Effector memory CD8-positive, alpha-beta T cell (primary cell): ENCODE measurements at regions not wholly inside any gene's neighbourhood (a gene's known extent, or its start where the extent isn't known, plus 50 kb on each side); places are given as distances from the start of the nearest gene placed in this dataset.
"Not testable (repeated sequence)": the region's sequence is repeated elsewhere in the genome, so short reads cannot be mapped to it uniquely, and the experiment has no call there.

Experiments used
- ATAC-seq: fragments of 150-1000 bp; cut with Tn5 transposase; replicated peaks from 2 replicates; pipeline ENCODE4 v1.10.0; 2021; ENCODE audit warnings: mild to moderate bottlenecking, moderate library complexity
- DNase-seq, 3 experiments: peaks; one replicate each; pipeline ENCODE4 v3.0.0; 2021
- H3K27ac Mint-ChIP-seq, 2 donors: one replicate each; pipeline ENCODE4 v1.8.0; 2022; ENCODE audit warnings: mild to moderate bottlenecking in 2 of 2, mixed read lengths in 2 of 2, moderate library complexity in 2 of 2
- H3K27me3 Mint-ChIP-seq, 2 donors: one replicate each; pipeline ENCODE4 v1.8.0; 2022; ENCODE audit warnings: mixed read lengths in 2 of 2
- H3K36me3 Mint-ChIP-seq: one replicate; pipeline ENCODE4 v1.8.0; 2022; ENCODE audit warnings: mild to moderate bottlenecking, moderate library complexity, mixed read lengths; ENCODE audit not compliant: insufficient read depth
- H3K4me1 Mint-ChIP-seq, 2 donors: one replicate each; pipeline ENCODE4 v1.8.0; 2022; ENCODE audit warnings: low read depth in 2 of 2, mixed read lengths in 2 of 2
- H3K4me3 Mint-ChIP-seq, 2 donors: one replicate each; pipeline ENCODE4 v1.8.0; 2022; ENCODE audit warnings: mild to moderate bottlenecking in 2 of 2, mixed read lengths in 2 of 2, moderate library complexity in 2 of 2
- H3K9me3 Mint-ChIP-seq, 2 donors: one replicate each; pipeline ENCODE4 v1.8.0; 2022; ENCODE audit warnings: mixed read lengths in 2 of 2

GRCh38 chr12:113535100-113535499 is 63.4 kb upstream of the LHX5 start:
- peaks cover 2% of the 10 kb centered on the region for H3K36me3 Mint-ChIP-seq
- peaks cover 38 to 42% of the 10 kb centered on the region in 2 donors for H3K27me3 Mint-ChIP-seq
- no peak for ATAC-seq
- H3K27ac Mint-ChIP-seq = no peak overlapping the region
- H3K9me3 Mint-ChIP-seq = peaks cover 5 to 19% of the 10 kb centered on the region in 2 donors
- no peaks in the 10 kb centered on the region for H3K4me1 Mint-ChIP-seq
- no peak overlapping the region for H3K4me3 Mint-ChIP-seq
- no peak for DNase-seq

GRCh38 chr12:113534555-113534954 is 62.9 kb upstream of the LHX5 start:
- Mint-ChIP-seq H3K36me3 (peaks cover 2% of the 10 kb centered on the region), H3K27ac (no peak overlapping the region), H3K4me1 (no peaks in the 10 kb centered on the region), H3K27me3 (peaks cover 38 to 47% of the 10 kb centered on the region in 2 donors), H3K9me3 (peaks cover 5 to 19% of the 10 kb centered on the region in 2 donors), H3K4me3 (no peak overlapping the region)
- DNase-seq = no peak
- ATAC-seq = no peak

DNA sequence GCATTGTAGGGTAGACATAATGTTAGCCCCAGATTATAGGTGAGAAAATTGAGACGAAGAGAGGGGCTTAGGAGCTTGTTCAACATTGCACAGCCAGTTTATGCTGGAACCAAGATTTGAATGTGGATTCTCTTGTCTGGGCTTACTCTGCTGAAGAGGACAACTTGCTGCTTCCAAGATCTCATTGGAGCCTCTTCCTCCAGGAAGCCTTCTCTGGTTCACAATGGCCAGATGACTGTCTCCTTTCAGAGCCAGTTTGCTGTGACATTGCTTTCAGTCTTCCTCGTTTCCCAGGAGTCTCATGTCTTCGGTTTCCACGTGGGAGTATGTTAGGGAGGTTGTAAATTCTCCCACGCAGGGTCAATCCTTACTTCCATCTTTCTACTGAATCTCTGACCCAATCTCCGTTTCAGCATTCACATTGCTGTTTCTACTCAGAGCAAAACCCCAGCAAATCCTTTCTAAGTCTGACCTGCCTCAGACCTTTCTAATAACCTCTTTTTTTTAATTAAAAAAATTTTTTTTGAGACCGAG is 62.2 kb upstream of the LHX5 start:
- H3K36me3 Mint-ChIP-seq = peaks cover 2% of the 10 kb centered on the region
- peaks cover 5 to 16% of the 10 kb centered on the region in 2 donors for H3K9me3 Mint-ChIP-seq
- peaks cover 36 to 50% of the 10 kb centered on the region in 2 donors for H3K27me3 Mint-ChIP-seq
- no peaks in the 10 kb centered on the region for H3K4me1 Mint-ChIP-seq
- ATAC-seq (no peak), DNase-seq (no peak)
- no peak overlapping the region for H3K27ac Mint-ChIP-seq
- no peak overlapping the region for H3K4me3 Mint-ChIP-seq

- DNase-seq (no peak), ATAC-seq (no peak)
- Mint-ChIP-seq H3K27me3 (peaks cover 34 to 58% of the 10 kb centered on the region in 2 donors), H3K9me3 (peaks cover 0 to 2% of the 10 kb centered on the region in 2 donors), H3K36me3 (peaks cover 2% of the 10 kb centered on the region), H3K27ac (no peak overlapping the region), H3K4me1 (no peaks in the 10 kb centered on the region), H3K4me3 (no peak overlapping the region)
Observed at GRCh38 chr12:113532292-113532691, 60.6 kb upstream of the LHX5 start.

DNA sequence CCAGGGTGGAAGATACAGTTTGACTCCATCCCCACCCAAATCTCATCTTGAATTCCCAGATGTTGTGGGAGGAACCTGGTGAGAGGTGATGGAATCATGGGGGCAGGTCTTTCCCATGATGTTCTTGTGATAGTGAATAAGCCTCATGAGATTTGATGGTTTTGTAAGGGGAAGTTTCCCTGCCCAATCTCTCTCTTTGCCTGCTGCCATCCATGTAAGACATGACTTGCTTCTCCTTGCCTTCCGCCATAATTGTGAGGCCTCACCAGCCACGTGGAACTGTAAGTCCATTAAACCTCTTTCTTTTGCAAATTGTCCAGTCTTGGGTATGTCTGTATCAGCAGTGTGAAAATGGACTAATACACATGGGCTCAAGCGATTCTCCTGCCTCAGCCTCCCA is 59.4 kb upstream of the LHX5 start:
- DNase-seq, H3K27ac Mint-ChIP-seq, H3K4me1 Mint-ChIP-seq, H3K4me3 Mint-ChIP-seq, ATAC-seq, H3K9me3 Mint-ChIP-seq, H3K36me3 Mint-ChIP-seq: not testable (repeated sequence)
- H3K27me3 Mint-ChIP-seq = peaks cover 40 to 69% of the 10 kb centered on the region in 2 donors

DNA sequence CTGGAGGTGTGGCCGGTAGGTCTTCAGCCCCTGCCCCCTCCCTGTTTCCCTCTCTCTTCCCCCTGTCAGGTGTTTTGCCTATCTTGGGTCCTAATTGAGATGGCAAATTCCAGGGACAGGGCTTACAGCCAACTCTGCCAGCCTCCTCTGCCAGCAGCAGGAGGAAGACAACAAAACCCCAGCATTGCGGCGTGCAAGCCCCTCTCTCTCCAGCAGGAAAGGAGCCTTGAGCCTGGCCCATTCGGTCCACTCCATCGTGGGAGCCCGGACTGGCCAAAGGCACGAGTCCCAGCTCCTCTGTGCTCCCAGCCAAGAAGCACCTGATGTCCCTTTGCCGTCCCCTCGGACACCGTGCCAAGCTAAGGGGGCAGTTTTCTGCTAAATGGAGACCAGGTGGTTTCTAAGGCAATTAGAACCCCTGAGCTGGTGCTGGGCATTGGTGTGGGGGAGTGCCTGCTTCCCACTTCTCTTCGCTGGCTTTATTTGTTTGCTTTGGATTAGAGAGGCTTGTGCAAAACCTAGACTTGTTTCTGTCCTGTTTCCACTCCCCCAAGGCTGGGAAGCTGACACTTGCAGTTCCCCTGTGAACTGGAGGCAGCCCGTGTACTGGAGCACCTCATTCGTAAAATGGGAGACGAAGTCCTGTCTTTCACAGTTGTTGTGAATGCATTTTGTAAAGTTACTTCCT is 57.1 kb upstream of the LHX5 start:
- no peak for DNase-seq
- H3K4me1 Mint-ChIP-seq = no peaks in the 10 kb centered on the region
- H3K4me3 Mint-ChIP-seq = no peak overlapping the region
- no peak overlapping the region for H3K27ac Mint-ChIP-seq
- no peak for ATAC-seq
- no peaks in the 10 kb centered on the region for H3K9me3 Mint-ChIP-seq
- peaks cover 5% of the 10 kb centered on the region for H3K36me3 Mint-ChIP-seq
- peaks cover 47 to 86% of the 10 kb centered on the region in 2 donors for H3K27me3 Mint-ChIP-seq

DNA sequence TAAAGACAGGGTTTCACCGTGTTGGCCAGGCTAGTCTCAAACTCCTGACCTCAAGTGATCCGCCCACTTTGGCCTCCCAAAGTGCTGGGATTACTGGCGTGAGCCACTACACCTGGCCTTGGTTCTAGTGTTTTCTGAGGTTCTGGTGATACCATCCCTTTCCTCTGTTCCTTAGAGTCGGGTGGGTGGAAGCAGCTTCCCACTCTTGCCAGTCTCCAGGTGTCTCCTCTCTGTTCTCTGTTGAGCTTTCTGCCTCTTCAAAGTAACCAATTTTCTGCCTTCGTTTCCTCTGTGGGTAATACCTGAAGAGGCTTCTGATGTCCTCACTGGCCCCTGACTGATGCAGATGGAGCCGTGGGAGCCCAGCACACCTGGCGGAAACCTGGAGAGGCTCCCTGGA is 53.4 kb upstream of the LHX5 start:
- Mint-ChIP-seq H3K36me3 (peaks cover 3% of the 10 kb centered on the region), H3K27me3 (peaks cover 54 to 96% of the 10 kb centered on the region in 2 donors), H3K9me3 (no peaks in the 10 kb centered on the region), H3K4me3 (no peak overlapping the region), H3K27ac (no peak overlapping the region), H3K4me1 (peaks cover 0 to 3% of the 10 kb centered on the region in 2 donors)
- no peak for ATAC-seq
- no peak for DNase-seq

DNA sequence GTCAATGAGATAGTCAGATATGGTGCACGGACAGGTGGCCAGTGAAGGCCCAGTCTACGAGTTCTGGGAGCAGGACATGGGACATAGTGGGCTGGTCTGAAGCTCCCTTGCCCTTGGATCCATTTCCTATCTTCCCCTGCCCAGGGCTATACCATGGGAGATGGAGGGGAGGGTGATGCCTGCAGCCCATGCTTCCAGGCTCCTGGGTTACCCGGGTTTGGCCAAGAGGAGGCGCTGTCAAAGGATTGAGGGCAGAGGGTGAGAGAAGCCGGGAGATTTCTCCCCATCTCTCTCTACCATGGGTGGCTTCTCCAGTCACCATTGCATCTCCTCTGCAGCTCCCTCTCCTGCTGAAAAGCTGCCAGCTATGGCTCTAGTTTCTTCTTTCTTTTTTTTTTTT is 52.8 kb upstream of the LHX5 start:
- peaks cover 3% of the 10 kb centered on the region for H3K36me3 Mint-ChIP-seq
- DNase-seq (no peak), ATAC-seq (no peak)
- peaks cover 54 to 96% of the 10 kb centered on the region in 2 donors for H3K27me3 Mint-ChIP-seq
- H3K27ac Mint-ChIP-seq = no peak overlapping the region
- no peaks in the 10 kb centered on the region for H3K9me3 Mint-ChIP-seq
- no peak overlapping the region for H3K4me3 Mint-ChIP-seq
- H3K4me1 Mint-ChIP-seq = peaks cover 0 to 3% of the 10 kb centered on the region in 2 donors

GRCh38 chr12:113521708-113522107 is 50.0 kb upstream of the LHX5 start:
- DNase-seq = no peak
- ATAC-seq = no peak
- Mint-ChIP-seq H3K4me3 (no peak overlapping the region), H3K4me1 (peaks cover 0 to 3% of the 10 kb centered on the region in 2 donors), H3K9me3 (no peaks in the 10 kb centered on the region), H3K27me3 (peaks cover 65 to 97% of the 10 kb centered on the region in 2 donors), H3K27ac (no peak overlapping the region), H3K36me3 (peaks cover 3% of the 10 kb centered on the region)
